CD4-positive, alpha-beta T cell treated with Interferon alpha-2 for 1 hour (primary cell): ENCODE measurements at regions not wholly inside any gene's neighbourhood (a gene's known extent, or its start where the extent isn't known, plus 50 kb on each side); places are given as distances from the start of the nearest gene placed in this dataset.
"Not testable (repeated sequence)": the region's sequence is repeated elsewhere in the genome, so short reads cannot be mapped to it uniquely, and the experiment has no call there.

ENCODE experiments used
- DNase-seq, 2 donors: peaks; one replicate each; pipeline ENCODE4 v3.0.0-alpha.2; 2020 to 2022

GRCh38 chr7:128561116-128561722 lies 84.7 kb downstream of the METTL2B start:
- not testable (repeated sequence) for DNase-seq

DNA sequence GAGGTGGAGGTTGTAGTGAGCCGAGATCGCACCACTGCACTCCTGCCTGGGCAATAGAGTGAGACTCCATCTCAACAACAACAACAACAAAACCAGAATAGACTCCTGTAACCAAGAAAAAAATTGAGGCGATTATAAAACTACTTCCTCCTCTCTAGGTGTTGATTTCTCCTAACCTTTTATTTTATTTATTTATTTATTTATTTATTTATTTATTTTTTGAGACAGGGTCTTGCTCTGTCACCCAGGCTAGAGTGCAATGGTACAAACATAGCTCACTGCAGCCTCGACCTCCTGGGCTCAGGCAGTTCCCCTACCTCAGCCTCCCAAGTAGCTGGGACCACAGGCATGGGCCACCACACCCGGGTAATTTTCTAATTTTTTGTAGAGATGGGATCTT lies 86.2 kb downstream of the METTL2B start:
- not testable (repeated sequence) for DNase-seq

GRCh38 chr7:128564123-128564700 lies 87.7 kb downstream of the METTL2B start:
- not testable (repeated sequence) for DNase-seq

- not testable (repeated sequence) for DNase-seq
These were observed 88.7 kb downstream of the METTL2B start for GRCh38 chr7:128564932-128565864.

DNA sequence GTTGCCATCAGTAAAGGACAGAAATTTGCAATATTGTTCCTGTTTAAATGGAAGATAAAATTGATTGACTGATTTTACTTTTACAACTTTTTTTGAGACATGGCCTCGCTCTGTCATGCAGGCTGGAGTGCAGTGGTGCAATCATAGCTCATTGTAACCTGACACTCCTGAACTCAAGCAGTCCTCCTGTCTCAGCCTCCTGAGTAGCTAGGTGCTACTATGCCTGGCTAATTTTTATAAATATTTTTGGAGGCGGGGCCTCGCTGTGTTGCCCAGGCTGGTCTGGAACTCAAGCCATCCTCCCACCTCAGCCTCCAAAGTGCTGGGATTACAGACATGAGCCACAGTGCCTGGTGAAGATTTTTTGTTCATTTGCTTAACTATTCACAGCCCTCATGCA lies 96.8 kb upstream of the GARIN1A start:
- not testable (repeated sequence) for DNase-seq

GRCh38 chr7:128576953-128577352 lies 95.1 kb upstream of the GARIN1A start:
- DNase-seq: not testable (repeated sequence)

GRCh38 chr7:128579843-128580242 lies 92.2 kb upstream of the GARIN1A start:
- not testable (repeated sequence) for DNase-seq

DNA sequence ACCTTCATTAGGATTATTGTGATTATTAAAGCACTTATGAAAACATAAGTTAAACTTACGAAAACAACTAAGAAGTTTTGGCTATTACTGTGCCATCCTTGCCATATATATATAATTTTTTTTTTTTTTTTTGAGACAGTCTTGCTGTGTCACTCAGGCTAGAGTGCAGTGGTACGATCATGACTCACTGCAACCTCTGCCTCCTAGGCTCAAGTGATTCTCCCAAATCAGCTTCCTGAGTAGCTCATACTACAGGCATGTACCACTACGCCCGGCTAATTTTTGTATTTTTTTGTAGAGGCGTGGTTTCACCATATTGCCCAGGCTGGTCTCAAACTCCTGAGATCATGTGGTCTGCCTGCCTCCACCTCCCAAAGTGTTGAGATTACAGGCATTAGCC lies 91.0 kb upstream of the GARIN1A start:
- DNase-seq: not testable (repeated sequence)

- DNase-seq: not testable (repeated sequence)
These were observed 90.1 kb upstream of the GARIN1A start for GRCh38 chr7:128581825-128582561.

- DNase-seq: not testable (repeated sequence)
These were observed 85.4 kb upstream of the GARIN1A start for GRCh38 chr7:128586715-128587114.

- no peak for DNase-seq
These were observed 80.4 kb upstream of the GARIN1A start for GRCh38 chr7:128591705-128592104.

- not testable (repeated sequence) for DNase-seq
These were observed 79.9 kb upstream of the GARIN1A start for GRCh38 chr7:128592209-128592608.

- DNase-seq: not testable (repeated sequence)
These were observed 78.0 kb upstream of the GARIN1A start for GRCh38 chr7:128594061-128594460.

DNA sequence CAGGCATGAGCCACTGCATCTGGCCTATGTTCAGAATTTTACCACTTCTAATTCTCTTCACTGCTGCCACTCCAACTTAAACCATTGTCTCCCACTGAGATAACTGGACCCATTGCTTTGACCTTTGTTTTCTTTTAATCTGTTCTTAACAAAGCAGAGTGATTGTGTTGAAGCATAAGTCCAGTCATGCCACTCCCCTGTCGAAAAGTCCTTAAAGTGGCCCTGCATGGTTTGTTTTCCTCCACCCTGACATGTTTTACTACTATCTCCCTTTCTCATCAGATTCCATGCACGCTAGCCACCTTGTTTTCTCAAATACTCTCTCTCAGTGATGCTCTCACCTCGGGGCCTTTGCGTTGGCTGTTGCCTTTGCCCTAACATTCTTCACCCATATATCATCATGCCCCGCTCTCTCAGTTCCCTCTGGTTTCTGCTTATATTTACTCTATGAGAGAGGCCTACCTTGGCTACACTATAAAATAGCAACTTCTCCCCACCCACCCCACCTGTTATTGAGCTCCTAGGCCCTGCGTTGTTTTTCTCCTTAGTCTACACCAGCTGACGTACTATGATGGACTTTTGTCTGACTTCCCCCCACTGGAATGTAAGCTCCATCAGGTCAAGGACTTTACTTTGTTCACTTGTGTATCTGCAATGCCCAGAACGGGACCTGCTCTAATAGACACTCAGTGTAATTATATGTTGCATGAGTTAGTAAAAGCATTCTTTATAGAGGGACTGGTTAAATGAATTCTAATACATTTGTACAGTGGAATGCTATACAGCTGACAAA lies 75.6 kb upstream of the GARIN1A start:
- DNase-seq: not testable (repeated sequence)

DNA sequence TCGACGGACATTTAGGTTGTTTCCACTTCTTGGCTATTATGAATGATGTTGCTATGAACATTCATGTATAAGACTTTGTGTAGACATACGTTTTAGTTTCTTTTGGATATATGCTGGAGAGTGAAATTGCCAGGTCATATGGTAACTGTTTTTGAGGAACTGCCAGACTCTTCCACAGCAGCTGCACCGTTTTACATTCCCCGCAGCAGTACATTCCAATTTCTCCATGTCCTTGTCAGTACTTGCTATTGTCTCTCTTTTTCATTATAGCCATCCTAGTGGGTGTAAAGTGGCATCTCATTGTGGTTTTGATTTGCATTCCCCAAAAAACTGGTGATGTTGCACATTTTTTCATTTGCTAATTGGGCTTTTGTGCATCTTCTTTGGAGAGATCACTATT lies 73.1 kb upstream of the GARIN1A start:
- not testable (repeated sequence) for DNase-seq

DNA sequence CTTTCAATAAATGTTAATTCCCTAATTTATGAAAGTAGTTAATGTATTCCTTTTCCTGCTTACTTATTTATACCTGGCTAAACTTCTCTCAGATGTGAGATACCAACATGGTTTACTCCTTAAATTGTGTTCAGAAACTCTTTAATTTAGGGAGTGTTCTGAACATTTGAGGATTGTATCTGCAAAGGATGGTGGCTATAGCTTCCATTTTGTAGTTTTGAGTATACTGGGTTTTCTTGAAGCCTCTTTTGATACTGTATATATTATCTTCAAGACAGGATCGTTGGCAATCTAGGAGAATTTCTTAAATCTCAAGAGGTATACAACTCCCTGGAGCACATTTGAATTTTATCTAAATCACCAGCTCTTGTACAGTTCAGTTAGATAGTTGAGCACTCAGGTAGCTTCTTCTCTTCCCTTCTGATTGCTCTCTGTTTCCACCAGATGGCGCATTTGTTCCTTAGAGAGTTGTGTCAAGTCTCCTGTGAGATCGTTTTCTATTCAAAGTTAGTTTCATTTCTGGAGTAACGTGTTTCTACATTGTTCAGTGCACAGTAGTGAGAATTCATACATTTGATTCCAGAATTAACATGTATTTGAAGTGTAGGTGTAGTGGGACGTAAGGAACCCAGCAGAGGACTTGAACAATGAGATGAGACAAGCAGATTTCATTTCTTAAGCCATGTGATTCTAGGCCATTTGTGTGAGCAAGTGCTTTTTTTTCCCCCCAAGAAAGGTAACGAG lies 63.2 kb upstream of the GARIN1A start:
- peak; percentile 61 to 82 for DNase-seq

DNA sequence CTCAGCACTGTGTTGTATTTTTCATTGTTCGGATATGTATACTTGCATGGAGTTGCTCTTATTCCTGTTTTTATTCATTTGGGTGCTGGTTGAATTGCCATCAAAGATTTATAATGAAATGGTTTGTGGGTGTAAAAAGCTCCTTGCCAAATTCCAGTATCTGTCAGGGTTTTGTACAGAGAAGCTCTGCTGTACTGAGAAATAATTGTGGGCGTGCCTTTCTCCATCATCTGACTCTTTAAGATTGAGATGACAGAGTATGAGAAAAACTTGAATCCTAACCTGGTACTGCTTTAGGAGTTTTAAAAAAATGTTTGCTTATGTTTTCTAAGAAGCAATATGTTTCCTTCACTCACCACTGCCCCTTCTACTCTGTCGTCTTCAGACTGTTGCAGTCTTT lies 58.7 kb upstream of the GARIN1A start:
- not testable (repeated sequence) for DNase-seq

GRCh38 chr7:128614812-128615211 lies 57.3 kb upstream of the GARIN1A start:
- DNase-seq: not testable (repeated sequence)

GRCh38 chr7:128616799-128617198 lies 55.3 kb upstream of the GARIN1A start:
- not testable (repeated sequence) for DNase-seq
